ENCODE measurements at regions not wholly inside any gene's neighbourhood (a gene's known extent, or its start where the extent isn't known, plus 50 kb on each side); places are given as distances from the start of the nearest gene placed in this dataset.

DNA sequence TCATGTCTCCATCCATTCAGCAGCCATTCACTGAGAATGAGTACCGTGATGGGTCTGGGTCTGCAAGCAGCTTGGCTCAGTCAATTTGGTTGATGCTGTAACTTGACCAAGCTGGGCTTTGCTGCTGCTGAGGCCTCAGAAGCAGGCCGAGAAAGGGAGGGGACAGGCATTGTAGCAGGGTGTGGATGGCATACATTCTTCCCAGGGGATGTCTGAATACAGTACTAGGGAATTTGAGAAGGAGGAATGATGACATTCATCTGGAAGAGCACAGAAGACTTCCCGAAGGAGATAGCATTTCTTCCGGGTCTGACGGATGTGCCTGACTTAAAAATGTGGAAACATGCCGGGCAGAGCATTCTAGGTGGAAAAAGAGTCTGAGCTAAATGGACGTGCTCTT, 105.3 kb upstream of the ADPGK start:
- TF ChIP-seq, protein P1, sequence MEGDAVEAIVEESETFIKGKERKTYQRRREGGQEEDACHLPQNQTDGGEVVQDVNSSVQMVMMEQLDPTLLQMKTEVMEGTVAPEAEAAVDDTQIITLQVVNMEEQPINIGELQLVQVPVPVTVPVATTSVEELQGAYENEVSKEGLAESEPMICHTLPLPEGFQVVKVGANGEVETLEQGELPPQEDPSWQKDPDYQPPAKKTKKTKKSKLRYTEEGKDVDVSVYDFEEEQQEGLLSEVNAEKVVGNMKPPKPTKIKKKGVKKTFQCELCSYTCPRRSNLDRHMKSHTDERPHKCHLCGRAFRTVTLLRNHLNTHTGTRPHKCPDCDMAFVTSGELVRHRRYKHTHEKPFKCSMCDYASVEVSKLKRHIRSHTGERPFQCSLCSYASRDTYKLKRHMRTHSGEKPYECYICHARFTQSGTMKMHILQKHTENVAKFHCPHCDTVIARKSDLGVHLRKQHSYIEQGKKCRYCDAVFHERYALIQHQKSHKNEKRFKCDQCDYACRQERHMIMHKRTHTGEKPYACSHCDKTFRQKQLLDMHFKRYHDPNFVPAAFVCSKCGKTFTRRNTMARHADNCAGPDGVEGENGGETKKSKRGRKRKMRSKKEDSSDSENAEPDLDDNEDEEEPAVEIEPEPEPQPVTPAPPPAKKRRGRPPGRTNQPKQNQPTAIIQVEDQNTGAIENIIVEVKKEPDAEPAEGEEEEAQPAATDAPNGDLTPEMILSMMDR (IDR thresholded peaks at IDR 0.05): no peak
- Mint-ChIP-seq H3K36me3 (ENCODE audit: low read depth) (no peaks in the 10 kb centered on the region), H3K4me1 (peaks cover 34% of the 10 kb centered on the region), H3K27ac (no peak overlapping the region), H3K27me3 (ENCODE audit: low read depth, poor library complexity) (peaks cover 3% of the 10 kb centered on the region), H3K9me3 (peaks cover 8% of the 10 kb centered on the region), H3K4me3 (no peak overlapping the region)
- DNase-seq: no peak

DNA sequence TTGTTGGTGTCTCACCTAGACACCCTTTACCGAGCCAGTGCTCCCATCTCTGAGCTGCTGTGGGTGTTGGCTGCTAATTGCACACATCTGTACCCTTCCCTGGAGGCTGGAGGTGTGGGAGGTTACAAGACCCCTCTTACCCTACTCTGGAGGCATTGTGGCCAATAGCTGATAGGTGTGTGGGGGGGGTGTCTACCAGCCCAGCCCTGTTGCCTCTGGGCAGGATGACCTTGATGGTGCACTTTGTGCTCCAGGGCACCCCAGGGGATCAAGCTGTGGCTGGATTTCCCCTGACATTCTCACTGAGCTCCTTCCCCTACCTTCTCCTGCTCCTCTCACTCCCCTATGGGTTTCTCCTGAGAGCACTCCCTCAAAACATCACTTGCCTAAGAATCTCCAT, 104.7 kb upstream of the ADPGK start:
- DNase-seq: no peak
- Mint-ChIP-seq H3K4me1 (peaks cover 34% of the 10 kb centered on the region), H3K4me3 (no peak overlapping the region), H3K27me3 (ENCODE audit: low read depth, poor library complexity) (peaks cover 3% of the 10 kb centered on the region), H3K9me3 (peaks cover 14% of the 10 kb centered on the region), H3K27ac (no peak overlapping the region), H3K36me3 (ENCODE audit: low read depth) (no peaks in the 10 kb centered on the region)
- TF ChIP-seq, protein P1 (IDR thresholded peaks at IDR 0.05): no peak

DNA sequence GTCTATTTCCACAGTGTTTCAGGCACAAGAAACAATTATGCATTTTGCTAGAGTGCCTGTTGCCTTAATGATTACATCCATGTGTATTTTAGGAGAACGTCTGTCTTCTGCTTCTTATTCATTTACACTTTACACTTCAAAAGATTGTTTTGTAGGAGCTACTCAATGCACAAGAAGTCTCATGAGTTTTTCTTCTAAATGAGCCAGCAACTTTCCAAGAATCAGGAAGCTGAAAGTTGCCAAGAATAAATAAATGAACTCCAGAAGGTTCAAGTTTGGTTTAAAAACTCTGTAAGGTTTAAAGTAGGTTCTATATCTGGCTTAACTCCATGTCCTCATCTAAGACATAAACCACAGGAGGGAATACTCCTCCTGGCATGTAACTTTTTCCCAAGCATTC, 103.8 kb upstream of the ADPGK start:
- H3K27me3 Mint-ChIP-seq (ENCODE audit: low read depth, poor library complexity): peaks cover 6% of the 10 kb centered on the region
- peaks cover 34% of the 10 kb centered on the region for H3K4me1 Mint-ChIP-seq
- H3K4me3 Mint-ChIP-seq: no peak overlapping the region
- H3K9me3 Mint-ChIP-seq: peaks cover 21% of the 10 kb centered on the region
- DNase-seq: no peak
- H3K36me3 Mint-ChIP-seq (ENCODE audit: low read depth): peaks cover 4% of the 10 kb centered on the region
- no peak overlapping the region for H3K27ac Mint-ChIP-seq
- TF ChIP-seq, protein P1 (IDR thresholded peaks at IDR 0.05): no peak

DNA sequence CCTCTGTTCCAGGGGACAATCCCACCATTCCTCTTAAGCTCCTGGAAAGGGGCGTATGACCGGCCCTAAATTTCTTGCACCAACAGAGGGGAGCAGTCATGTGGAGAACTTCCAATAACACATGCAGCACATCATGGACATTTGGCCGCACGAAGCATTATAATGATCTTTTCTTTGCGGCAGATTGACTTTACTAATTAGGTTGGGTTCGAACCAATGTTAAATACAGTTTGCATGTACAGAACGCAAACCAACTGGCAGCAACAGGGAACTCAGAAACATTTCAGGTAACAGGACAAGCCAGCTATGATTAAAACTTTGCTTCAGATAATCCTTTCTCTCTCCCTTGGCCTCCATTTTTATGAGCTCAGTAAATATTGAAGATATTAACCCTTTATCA, 100.8 kb upstream of the ADPGK start:
- no peak for DNase-seq
- peaks cover 38% of the 10 kb centered on the region for H3K9me3 Mint-ChIP-seq
- peaks cover 27% of the 10 kb centered on the region for H3K4me1 Mint-ChIP-seq
- H3K27ac Mint-ChIP-seq: no peak overlapping the region
- H3K36me3 Mint-ChIP-seq (ENCODE audit: low read depth): peaks cover 8% of the 10 kb centered on the region
- H3K27me3 Mint-ChIP-seq (ENCODE audit: low read depth, poor library complexity): peaks cover 7% of the 10 kb centered on the region
- TF ChIP-seq, protein P1 (IDR thresholded peaks at IDR 0.05): no peak
- H3K4me3 Mint-ChIP-seq: no peak overlapping the region

DNA sequence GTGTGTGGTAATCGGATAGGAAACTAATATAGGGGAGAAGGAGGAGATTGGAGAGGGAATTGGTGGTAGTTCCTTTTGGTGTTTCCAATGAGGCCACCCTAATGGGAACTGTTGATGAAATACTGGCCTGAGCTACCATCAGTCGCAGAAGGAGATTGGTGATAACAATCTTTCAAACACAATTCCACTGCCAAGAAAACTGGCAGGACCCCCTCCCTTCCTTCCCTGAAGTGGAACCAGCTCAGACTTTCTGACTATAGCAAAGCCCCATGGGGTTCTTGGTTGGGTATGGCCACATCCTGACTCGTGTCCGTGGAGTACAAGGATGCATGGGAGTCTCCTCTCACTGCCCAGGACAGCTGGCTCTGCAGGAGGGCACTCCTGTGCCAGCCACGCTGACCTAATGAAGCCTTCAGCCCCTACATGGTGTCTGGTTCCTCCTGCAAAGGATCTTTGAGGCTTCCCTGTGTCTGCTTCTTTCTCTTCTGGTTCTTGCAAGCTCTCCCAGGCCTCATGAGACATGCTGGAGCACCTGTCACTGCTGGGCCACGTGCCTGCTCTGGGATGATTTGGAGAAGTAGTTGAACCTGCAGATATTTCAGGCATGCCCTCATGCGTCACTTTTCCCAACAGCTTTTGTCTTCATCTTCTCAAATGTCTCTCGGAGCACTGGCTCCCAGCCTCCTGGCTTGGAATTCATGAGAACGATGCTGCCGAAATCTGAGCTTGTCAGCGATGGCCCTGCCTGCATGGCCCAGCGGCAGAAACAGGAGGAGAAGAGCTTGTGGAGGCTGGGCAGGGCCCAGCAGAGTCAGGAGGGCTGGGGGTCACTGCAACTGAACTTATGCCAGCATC, 90.0 kb upstream of the ADPGK start:
- Mint-ChIP-seq H3K27me3 (ENCODE audit: low read depth, poor library complexity) (peaks cover 22% of the 10 kb centered on the region), H3K36me3 (ENCODE audit: low read depth) (no peaks in the 10 kb centered on the region), H3K4me1 (peaks cover 36% of the 10 kb centered on the region), H3K27ac (peak overlapping the region; percentile 26), H3K9me3 (peaks cover 20% of the 10 kb centered on the region), H3K4me3 (peak overlapping the region; percentile 12)
- DNase-seq: no peak
- TF ChIP-seq, protein P1 (IDR thresholded peaks at IDR 0.05): no peak

All from nephron progenitor cell (in vitro differentiated cells).